Body of pancreas (tissue), 4 donors: ENCODE measurements at regions not wholly inside any gene's neighbourhood (a gene's known extent, or its start where the extent isn't known, plus 50 kb on each side); places are given as distances from the start of the nearest gene placed in this dataset.

Experiments used
- ATAC-seq: fragments of 150-250 bp; one replicate; pipeline ENCODE4 v1.9.1; 2016
- DNase-seq, 4 donors: peaks; one replicate each; pipeline ENCODE4 v3.0.0-alpha.2; 2019
- H3K27ac ChIP-seq, 4 donors: fragments of 200-600 bp; sonication (generic); 1 replicate in 3 of 4; 2 replicates in 1 of 4; pipeline versions ENCODE4 v1.5.1 to v1.6.1; 2016 to 2019; ENCODE audit warnings: mild to moderate bottlenecking in 1 of 4, mixed read lengths in 1 of 4, moderate library complexity in 1 of 4
- H3K27me3 ChIP-seq, 2 donors: fragments of 200-600 bp; sonication (generic); one replicate each; pipeline ENCODE4 v1.6.0; 2016; ENCODE audit warnings: mild to moderate bottlenecking in 1 of 2
- H3K36me3 ChIP-seq, 2 donors: fragments of 200-600 bp; sonication (generic); replicated peaks in 1 of 2; 2 replicates each; pipeline ENCODE4 v1.5.1; 2016; ENCODE audit warnings: low read depth in 2 of 2; ENCODE audit not compliant: insufficient read depth in 1 of 2
- H3K4me1 ChIP-seq: fragments of 200-600 bp; sonication (generic); one replicate; pipeline ENCODE4 v1.6.0; 2016
- H3K4me3 ChIP-seq, 2 donors: fragments of 200-600 bp; sonication (generic); 1 replicate in 1 of 2; 2 replicates in 1 of 2; pipeline ENCODE4 v1.5.1; 2016 to 2019
- H3K9me3 ChIP-seq, 3 donors: fragments of 200-600 bp; sonication (generic); 1 replicate in 2 of 3; 2 replicates in 1 of 3; pipeline ENCODE4 v1.5.1; 2016
- POLR2A ChIP-seq, 3 donors: fragments of 450-650 bp; IDR thresholded peaks; one replicate each; pipeline ENCODE4 v1.6.1; 2016; ENCODE audit warnings: antibody characterized with exemption in 3 of 3, mild to moderate bottlenecking in 2 of 3
- WGBS, 2 donors: methylation state at CpG; one replicate each; pipeline ENCODE4 v1.1.5; 2017; 5-methylcytosine and 5-hydroxymethylcytosine counted together
- intact Hi-C: fragments of 100-400 bp; cut with DNase I; formaldehyde crosslinking; loops from one replicate; pipeline ENCODE4 v1.15.1; 2023
- TF ChIP-seq, protein P1 (sequence below), 7 experiments: fragments of 450-650 bp in 4 of 7; fragments of 200-600 bp in 3 of 7; sonication (generic) in 3 of 7; IDR thresholded peaks; one replicate each; pipeline ENCODE4 v1.5.1; 2016 to 2019; ENCODE audit warnings: antibody characterized with exemption in 7 of 7

- ATAC-seq (no peak), DNase-seq (no peak)
- 42 to 45% methylated on average over 3 of the region's 3 CpGs for WGBS, 2 donors
- Histone ChIP-seq H3K27ac (no peak overlapping the region), H3K27me3 (no peaks in the 10 kb centered on the region), H3K9me3 (no peaks in the 10 kb centered on the region), H3K4me3 (no peak overlapping the region), H3K4me1 (no peaks in the 10 kb centered on the region), H3K36me3 (no peaks in the 10 kb centered on the region)
- TF ChIP-seq, protein P1, sequence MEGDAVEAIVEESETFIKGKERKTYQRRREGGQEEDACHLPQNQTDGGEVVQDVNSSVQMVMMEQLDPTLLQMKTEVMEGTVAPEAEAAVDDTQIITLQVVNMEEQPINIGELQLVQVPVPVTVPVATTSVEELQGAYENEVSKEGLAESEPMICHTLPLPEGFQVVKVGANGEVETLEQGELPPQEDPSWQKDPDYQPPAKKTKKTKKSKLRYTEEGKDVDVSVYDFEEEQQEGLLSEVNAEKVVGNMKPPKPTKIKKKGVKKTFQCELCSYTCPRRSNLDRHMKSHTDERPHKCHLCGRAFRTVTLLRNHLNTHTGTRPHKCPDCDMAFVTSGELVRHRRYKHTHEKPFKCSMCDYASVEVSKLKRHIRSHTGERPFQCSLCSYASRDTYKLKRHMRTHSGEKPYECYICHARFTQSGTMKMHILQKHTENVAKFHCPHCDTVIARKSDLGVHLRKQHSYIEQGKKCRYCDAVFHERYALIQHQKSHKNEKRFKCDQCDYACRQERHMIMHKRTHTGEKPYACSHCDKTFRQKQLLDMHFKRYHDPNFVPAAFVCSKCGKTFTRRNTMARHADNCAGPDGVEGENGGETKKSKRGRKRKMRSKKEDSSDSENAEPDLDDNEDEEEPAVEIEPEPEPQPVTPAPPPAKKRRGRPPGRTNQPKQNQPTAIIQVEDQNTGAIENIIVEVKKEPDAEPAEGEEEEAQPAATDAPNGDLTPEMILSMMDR (IDR thresholded peaks at IDR 0.05) = no peak
- no peak for TF ChIP-seq POLR2A (IDR thresholded peaks at IDR 0.05)
- intact Hi-C loops = no loop called here
Measured at GRCh38 chr13:37417060-37417441, 181.5 kb downstream of the POSTN start.

DNA sequence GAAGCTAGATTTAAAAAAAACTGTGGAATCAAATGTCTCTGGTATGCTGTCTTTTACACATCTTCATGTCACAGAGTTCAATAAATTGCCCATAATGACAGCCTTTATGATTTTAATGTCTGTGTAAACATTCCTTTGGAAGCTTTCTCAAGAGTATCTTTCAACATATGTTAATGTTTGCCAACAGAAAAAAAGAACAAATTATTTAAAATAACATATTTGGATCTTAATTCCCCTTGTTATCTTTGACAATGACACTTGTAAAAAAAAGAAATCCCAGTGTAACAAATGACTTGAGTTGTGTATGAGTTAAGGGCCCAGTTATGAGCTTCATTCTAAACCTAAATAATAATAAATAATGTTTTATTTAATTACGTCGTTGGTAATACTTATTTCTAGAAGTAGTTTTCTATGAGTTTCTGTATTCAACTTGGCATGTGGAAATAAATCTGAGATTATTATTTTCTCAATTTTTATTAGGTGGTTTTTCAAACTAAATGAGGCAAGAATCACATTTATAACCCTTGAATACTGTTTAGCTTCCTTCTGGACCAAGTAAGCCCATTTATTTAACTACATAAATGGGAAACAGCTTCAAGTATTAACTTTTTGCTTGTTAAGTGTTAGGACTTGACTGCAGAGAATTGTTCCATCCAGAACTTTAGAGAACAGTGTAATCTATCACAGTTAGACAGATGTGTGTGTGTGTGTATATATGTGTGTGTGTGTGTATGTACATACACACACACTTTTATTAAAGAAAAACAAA, 182.1 kb downstream of the POSTN start:
- H3K27ac ChIP-seq = no peak overlapping the region
- H3K4me1 ChIP-seq = no peaks in the 10 kb centered on the region
- H3K27me3 ChIP-seq = no peaks in the 10 kb centered on the region
- no peaks in the 10 kb centered on the region for H3K36me3 ChIP-seq
- no peak for ATAC-seq
- intact Hi-C loops = no loop called here
- DNase-seq = no peak
- 55 to 67% methylated on average over 2 of the region's 2 CpGs for WGBS, 2 donors
- no peak overlapping the region for H3K4me3 ChIP-seq
- TF ChIP-seq, protein P1 (IDR thresholded peaks at IDR 0.05) = no peak
- no peak for TF ChIP-seq POLR2A (IDR thresholded peaks at IDR 0.05)
- no peaks in the 10 kb centered on the region for H3K9me3 ChIP-seq

DNA sequence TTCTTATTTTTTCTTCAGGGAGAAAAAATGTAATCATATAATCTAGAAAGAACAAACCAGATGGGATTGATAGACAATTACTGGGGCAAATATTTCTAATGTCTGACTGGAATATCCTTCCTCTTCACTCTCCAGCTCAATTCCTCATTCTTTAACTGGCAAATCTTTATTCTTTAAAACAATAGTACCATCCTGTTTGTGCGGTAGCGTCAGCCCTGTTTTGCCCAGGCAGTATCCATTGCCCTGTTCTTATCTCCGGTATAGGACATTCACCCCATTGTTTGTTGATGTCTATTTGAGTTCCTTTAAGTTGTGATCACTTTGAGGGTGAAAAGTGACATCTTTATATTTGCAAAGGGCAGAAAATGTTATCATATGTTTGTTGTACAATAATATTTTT, 185.4 kb downstream of the POSTN start:
- ATAC-seq (no peak), DNase-seq (no peak)
- intact Hi-C loops = no loop called here
- H3K36me3 ChIP-seq = no peaks in the 10 kb centered on the region
- H3K27ac ChIP-seq = no peak overlapping the region
- no peaks in the 10 kb centered on the region for H3K4me1 ChIP-seq
- no peak overlapping the region for H3K4me3 ChIP-seq
- TF ChIP-seq, protein P1 (IDR thresholded peaks at IDR 0.05) = no peak
- no peak for TF ChIP-seq POLR2A (IDR thresholded peaks at IDR 0.05)
- no peaks in the 10 kb centered on the region for H3K9me3 ChIP-seq
- WGBS, 2 donors = 12 to 19% methylated on average over 3 of the region's 3 CpGs
- H3K27me3 ChIP-seq = no peaks in the 10 kb centered on the region

DNA sequence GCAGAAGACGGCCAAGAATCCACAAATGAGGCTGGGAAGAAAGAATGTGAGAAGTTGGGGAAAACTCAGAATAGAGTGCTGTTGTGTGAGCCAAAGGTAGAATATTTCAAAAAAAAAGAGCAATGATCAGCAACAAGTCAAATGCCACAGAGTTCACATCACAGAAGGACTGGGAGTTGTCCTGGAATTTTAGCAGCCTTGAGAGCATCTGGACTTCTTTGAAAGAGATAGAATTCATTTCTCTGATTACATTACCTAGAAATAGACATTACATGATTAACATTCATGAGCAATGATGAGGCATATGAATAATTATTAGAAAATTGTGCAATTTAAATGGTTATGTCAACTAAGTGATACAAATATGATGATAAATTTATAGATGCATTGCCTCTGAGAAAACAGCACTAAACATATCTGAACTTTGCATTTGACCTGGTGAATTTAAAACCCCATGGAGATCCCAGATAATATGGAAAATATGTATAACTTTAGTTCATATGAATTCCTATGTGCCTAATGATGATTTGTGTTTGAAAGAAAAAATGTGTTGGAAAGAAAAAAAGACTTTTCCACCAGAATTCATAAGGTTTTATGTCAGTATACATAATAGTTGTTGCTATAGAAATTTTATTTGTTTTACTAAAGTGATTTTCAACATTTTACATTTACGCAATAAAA, 186.2 kb downstream of the POSTN start:
- H3K9me3 ChIP-seq = no peaks in the 10 kb centered on the region
- WGBS, 2 donors = 71% methylated on average over 2 of the region's 2 CpGs
- no peaks in the 10 kb centered on the region for H3K36me3 ChIP-seq
- no peak overlapping the region for H3K4me3 ChIP-seq
- no peak overlapping the region for H3K27ac ChIP-seq
- no peaks in the 10 kb centered on the region for H3K27me3 ChIP-seq
- no peaks in the 10 kb centered on the region for H3K4me1 ChIP-seq
- ATAC-seq (no peak), DNase-seq (no peak)
- intact Hi-C loops = no loop called here
- no peak for TF ChIP-seq POLR2A (IDR thresholded peaks at IDR 0.05)
- TF ChIP-seq, protein P1 (IDR thresholded peaks at IDR 0.05) = no peak
